NCI-H2029 treated with DMSO at 0.1 percent for 48 hours (cell line): ENCODE measurements at regions not wholly inside any gene's neighbourhood (a gene's known extent, or its start where the extent isn't known, plus 50 kb on each side); places are given as distances from the start of the nearest gene placed in this dataset.
"Not testable (repeated sequence)": the region's sequence is repeated elsewhere in the genome, so short reads cannot be mapped to it uniquely, and the experiment has no call there.

Experiments used
- DNase-seq: peaks from one replicate; lab custom pipeline; 2025; lab: John Stamatoyannopoulos, UW

DNA sequence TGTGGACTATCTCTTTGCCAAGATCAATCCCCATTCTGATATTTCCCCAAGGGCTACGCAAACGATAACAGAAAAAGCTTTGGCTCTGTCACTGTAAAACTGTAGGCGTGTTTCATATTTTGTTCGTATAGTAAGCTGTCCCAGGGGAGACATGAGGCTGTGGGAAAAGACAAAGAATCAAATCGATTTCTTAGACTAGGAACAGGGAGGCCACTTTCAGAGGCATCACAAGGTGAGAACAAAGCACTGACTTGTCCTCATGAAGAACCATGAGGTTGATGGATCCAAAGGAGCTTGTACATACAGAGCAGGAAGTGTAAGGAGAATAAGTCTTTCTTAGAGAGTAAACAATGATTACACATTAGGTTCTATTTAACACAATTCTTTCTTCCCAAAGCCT is 255.7 kb downstream of the HNMT start:
- DNase-seq: no peak

DNA sequence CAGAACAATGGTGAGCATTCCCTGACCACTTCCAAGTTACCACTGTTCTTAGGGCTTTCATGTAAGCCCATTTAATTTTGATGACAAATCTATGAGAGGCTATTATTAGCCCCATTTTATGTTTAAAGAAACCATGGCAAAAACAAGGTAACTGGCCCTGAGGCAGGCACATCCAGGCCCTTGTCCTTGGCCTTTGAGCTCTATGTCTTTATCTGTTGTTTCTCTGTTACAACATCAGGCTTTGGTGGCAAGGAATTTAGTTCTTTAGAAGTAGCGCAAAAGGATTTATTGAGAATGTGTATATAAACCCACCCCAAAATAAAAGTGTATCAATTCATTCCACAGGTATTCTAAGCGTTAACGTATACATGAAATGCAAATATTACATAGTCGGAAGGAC is 257.1 kb downstream of the HNMT start:
- no peak for DNase-seq

- DNase-seq: no peak
Observed at GRCh38 chr2:138223319-138223718, 259.0 kb downstream of the HNMT start.

DNA sequence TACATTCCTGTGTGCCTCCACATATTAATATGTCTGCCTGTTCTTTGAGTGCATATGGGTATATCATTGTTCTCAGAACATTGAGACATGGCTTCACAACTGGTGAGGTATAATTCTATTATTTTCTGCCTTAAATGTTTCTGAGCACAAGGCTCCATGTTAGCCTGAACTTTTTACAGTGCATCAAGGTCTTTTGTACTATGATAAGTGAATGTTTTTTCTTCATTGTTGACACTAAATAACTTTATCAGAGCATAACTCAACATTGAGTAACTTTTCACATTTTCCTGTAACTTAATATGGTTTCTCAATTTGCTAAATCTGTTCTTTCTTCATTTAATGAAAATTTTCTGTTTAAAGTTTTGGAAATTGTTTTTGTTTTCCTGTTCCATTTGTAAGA is 262.9 kb downstream of the HNMT start:
- no peak for DNase-seq

- DNase-seq: no peak
Observed at GRCh38 chr2:138228101-138228500, 263.8 kb downstream of the HNMT start.

DNA sequence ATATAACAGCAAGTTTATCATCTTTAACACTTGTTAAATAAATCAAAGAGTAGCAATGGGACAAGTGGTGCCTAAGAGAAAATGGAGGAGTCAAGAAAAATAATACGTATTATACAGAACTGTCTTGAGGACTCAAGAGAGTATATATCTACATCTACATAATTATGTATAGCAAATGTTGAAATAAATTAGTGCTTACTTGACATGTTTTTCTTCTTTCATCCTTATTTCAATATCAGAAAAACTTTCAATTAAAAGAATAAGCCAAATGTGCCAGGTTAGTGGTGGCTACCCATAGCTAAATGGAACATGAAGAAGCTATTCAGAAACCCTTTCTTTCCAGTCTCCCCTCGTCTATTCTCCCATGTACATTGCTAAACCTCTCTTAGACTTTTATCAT is 267.3 kb upstream of the SPOPL start:
- DNase-seq: no peak

GRCh38 chr2:138235041-138235440 is 266.5 kb upstream of the SPOPL start:
- no peak for DNase-seq

DNA sequence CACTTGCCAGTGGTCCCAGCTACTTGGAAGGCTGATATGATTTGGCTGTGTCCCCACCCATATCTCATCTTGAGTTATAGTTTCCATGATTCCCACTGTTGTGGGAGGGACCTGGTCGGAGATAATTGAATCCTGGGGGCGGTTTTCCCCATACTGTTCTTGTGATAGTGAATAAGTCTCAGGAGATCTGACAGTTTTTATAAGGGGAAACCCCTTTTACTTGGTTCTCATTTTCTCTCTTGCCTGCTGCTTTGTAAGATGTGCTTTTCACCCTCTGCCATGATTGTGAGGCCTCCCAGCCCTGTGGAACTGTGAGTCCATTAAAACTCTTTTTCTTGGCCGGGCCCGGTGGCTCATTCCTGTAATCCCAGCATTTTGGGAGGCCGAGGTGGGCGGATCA is 265.4 kb upstream of the SPOPL start:
- no peak for DNase-seq

- no peak for DNase-seq
Observed at GRCh38 chr2:138237667-138238384, 263.7 kb upstream of the SPOPL start.

GRCh38 chr2:138238908-138239307 is 262.7 kb upstream of the SPOPL start:
- no peak for DNase-seq

DNA sequence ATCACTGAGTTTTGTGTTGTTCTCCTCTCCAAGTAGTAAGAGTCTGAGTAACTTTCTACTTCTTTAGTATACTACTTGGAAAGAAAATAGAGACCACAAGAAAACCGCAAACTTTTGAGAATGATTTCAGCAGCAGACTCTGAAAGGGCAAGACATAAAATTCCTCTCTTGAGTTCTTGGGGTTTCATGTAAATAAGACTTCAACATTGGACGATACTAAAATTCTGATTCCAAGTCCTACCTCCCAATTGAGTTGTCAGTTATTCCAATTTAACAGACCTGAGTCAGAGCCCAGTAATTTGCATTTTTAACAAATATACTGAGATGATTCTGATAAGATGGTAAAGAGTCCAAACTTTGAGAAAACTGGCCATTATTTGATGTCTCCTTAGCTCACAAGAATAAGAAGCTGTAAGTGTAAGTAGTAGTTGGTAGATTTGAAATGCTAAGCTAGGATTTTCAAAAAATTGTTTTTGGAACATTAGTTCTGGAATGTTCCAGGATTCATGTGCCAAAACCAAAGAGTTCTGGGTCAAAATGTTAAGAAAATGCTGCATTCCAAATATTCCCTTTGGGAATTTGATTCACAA is 261.6 kb upstream of the SPOPL start:
- no peak for DNase-seq

GRCh38 chr2:138243372-138243771 is 258.2 kb upstream of the SPOPL start:
- no peak for DNase-seq

GRCh38 chr2:138244501-138244925 is 257.1 kb upstream of the SPOPL start:
- DNase-seq: no peak

GRCh38 chr2:138245310-138245709 is 256.3 kb upstream of the SPOPL start:
- DNase-seq: no peak

DNA sequence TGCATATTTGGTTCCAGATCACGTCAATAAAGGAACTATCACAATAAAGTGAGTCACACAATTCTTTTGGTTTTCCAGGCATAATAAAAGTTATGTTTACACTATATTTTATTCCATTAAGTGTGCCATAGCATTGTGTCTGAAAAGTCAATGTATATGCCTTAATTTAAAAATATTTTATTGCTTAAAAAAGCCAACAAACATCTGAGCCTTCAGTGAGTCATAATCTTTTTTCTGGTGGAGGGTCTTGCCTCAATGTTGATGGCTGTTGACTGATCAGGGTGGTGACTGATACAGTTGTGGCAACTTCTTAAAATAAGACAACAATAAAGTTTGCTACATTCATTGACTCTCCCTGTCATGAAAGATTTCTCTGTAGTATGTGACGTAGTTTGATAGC is 254.3 kb upstream of the SPOPL start:
- no peak for DNase-seq

- DNase-seq: no peak
Observed at GRCh38 chr2:138249207-138249606, 252.4 kb upstream of the SPOPL start.

DNA sequence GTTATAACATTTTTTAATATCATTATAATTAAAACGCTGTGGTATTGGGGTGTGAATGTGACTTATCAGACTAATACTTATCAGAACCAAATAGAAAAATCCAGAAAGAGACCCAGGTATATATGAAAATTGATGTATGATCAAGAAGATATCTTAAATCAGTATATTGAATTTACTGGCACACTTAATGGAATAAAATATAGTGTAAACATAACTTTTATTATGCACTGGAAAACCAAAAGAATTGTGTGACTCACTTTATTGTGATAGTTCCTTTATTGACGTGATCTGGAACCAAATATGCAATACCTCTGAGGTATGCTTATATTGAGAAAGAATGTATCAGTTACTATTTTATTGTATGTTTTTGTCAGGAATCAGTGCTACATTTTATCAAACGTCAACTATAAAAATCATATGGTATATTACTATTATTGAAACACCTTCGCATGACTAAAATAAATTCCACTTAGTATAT is 250.7 kb upstream of the SPOPL start:
- DNase-seq: not testable (repeated sequence)

GRCh38 chr2:138252587-138252986 is 249.0 kb upstream of the SPOPL start:
- DNase-seq: no peak

- DNase-seq: no peak
Observed at GRCh38 chr2:138255670-138256069, 245.9 kb upstream of the SPOPL start.

GRCh38 chr2:138267161-138267901 is 234.2 kb upstream of the SPOPL start:
- DNase-seq: no peak

- DNase-seq: no peak
Observed at GRCh38 chr2:138267902-138268254, 233.7 kb upstream of the SPOPL start.

DNA sequence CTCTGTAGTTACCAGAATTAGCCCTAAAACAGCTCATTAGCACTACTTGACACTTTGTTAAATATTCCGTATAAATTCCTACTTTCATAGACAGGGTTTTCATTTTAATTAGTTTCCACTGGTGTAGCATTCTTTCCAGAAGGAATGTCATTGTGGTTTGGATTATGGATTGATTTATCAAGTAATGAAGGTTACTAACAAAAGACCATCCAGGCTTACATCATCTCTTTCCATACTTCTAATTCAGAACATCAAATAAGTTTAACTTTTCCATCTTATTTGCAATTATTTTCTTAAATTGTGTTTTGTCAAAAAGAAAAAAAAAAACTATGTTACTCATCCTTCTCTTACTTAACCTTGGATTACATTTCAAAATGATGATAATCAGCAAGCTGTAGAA is 231.8 kb upstream of the SPOPL start:
- no peak for DNase-seq

- DNase-seq: no peak
Observed at GRCh38 chr2:138271467-138271866, 230.1 kb upstream of the SPOPL start.
